Neural progenitor cell (in vitro differentiated cells): ENCODE measurements at regions not wholly inside any gene's neighbourhood (a gene's known extent, or its start where the extent isn't known, plus 50 kb on each side); places are given as distances from the start of the nearest gene placed in this dataset.

Experiments used
- DNase-seq: peaks from one replicate; pipeline ENCODE4 v3.0.0-alpha.2; 2016; ENCODE audit warnings: low spot score
- H2AFZ ChIP-seq: fragments of 200-600 bp; sonication (generic); replicated peaks from 2 replicates; pipeline ENCODE4 v1.6.1; 2016; ENCODE audit warnings: antibody characterized with exemption
- H3F3A ChIP-seq: fragments of 200-600 bp; sonication (generic); 2 replicates; pipeline ENCODE4 v1.6.1; 2016; ENCODE audit warnings: antibody characterized with exemption, low read depth
- H3K27ac ChIP-seq: fragments of 200-600 bp; sonication (generic); 2 replicates; pipeline ENCODE4 v1.5.1; 2016; ENCODE audit warnings: mild to moderate bottlenecking
- H3K27me3 ChIP-seq: fragments of 200-600 bp; sonication (generic); 2 replicates; pipeline ENCODE4 v1.6.1; 2016; ENCODE audit warnings: mild to moderate bottlenecking, moderate library complexity
- H3K36me3 ChIP-seq: fragments of 200-600 bp; sonication (generic); 2 replicates; pipeline ENCODE4 v1.5.1; 2016
- H3K4me1 ChIP-seq: fragments of 200-600 bp; sonication (generic); 2 replicates; pipeline ENCODE4 v1.6.1; 2016; ENCODE audit warnings: mixed run types
- H3K4me2 ChIP-seq: fragments of 200-600 bp; sonication (generic); 2 replicates; pipeline ENCODE4 v1.6.1; 2016
- H3K4me3 ChIP-seq: fragments of 200-600 bp; sonication (generic); 2 replicates; pipeline ENCODE4 v1.5.1; 2016
- H3K79me2 ChIP-seq: fragments of 200-600 bp; sonication (generic); 2 replicates; pipeline ENCODE4 v1.6.1; 2016; ENCODE audit warnings: low read depth
- H3K9ac ChIP-seq: fragments of 200-600 bp; sonication (generic); 2 replicates; pipeline ENCODE4 v1.6.1; 2016
- H3K9me3 ChIP-seq: fragments of 200-600 bp; sonication (generic); 2 replicates; pipeline ENCODE4 v1.5.1; 2016; ENCODE audit warnings: low read depth
- H4K20me1 ChIP-seq: fragments of 200-600 bp; sonication (generic); 2 replicates; pipeline ENCODE4 v1.6.1; 2016; ENCODE audit warnings: low read depth
- H3K27ac Mint-ChIP-seq: 3 replicates; pipeline ENCODE4 v1.8.0; 2021; ENCODE audit warnings: mixed read lengths
- H3K27me3 Mint-ChIP-seq: 2 replicates; pipeline ENCODE4 v1.8.0; 2022; ENCODE audit warnings: low read depth, mild to moderate bottlenecking, inconsistent platforms, moderate library complexity, mixed read lengths; ENCODE audit not compliant: insufficient read depth
- H3K36me3 Mint-ChIP-seq: 3 replicates; pipeline ENCODE4 v1.8.0; 2021; ENCODE audit warnings: mixed read lengths
- H3K4me1 Mint-ChIP-seq: 3 replicates; pipeline ENCODE4 v1.8.0; 2021; ENCODE audit warnings: mixed read lengths
- H3K4me3 Mint-ChIP-seq: 3 replicates; pipeline ENCODE4 v1.8.0; 2021; ENCODE audit warnings: mild to moderate bottlenecking, moderate library complexity, mixed read lengths
- H3K9me3 Mint-ChIP-seq: 3 replicates; pipeline ENCODE4 v1.8.0; 2020; ENCODE audit warnings: mixed read lengths
- EZH2 ChIP-seq: fragments of 200-600 bp; sonication (generic); IDR thresholded peaks from 2 replicates; pipeline ENCODE4 v1.6.1; 2017; ENCODE audit warnings: antibody characterized with exemption, mild to moderate bottlenecking, moderate library complexity
- EZH2phosphoT487 ChIP-seq: fragments of 200-600 bp; sonication (generic); IDR thresholded peaks from 2 replicates; pipeline ENCODE4 v1.6.1; 2017; ENCODE audit warnings: antibody characterized with exemption
- TF ChIP-seq, protein P1 (sequence below): fragments of 200-600 bp; sonication (generic); IDR thresholded peaks from 2 replicates; pipeline ENCODE4 v1.5.1; 2017; ENCODE audit warnings: antibody characterized with exemption, mild to moderate bottlenecking

- H3K27ac Mint-ChIP-seq, result no peak overlapping the region
- Histone ChIP-seq H3K4me2 (no peak overlapping the region), H3K79me2 (no peaks in the 10 kb centered on the region), H3K27me3 (peaks cover 45% of the 10 kb centered on the region), H3K4me3 (no peak overlapping the region), H3K9me3 (peaks cover 7% of the 10 kb centered on the region), H2AFZ (no peak overlapping the region), H3K4me1 (no peaks in the 10 kb centered on the region), H4K20me1 (no peaks in the 10 kb centered on the region), H3K27ac (no peak overlapping the region), H3K36me3 (no peaks in the 10 kb centered on the region), H3F3A (no peaks in the 10 kb centered on the region), H3K9ac (no peak overlapping the region)
- H3K4me1 Mint-ChIP-seq, result peaks cover 3% of the 10 kb centered on the region
- no peak overlapping the region for H3K4me3 Mint-ChIP-seq
- peaks cover 6% of the 10 kb centered on the region for H3K27me3 Mint-ChIP-seq
- no peaks in the 10 kb centered on the region for H3K36me3 Mint-ChIP-seq
- TF ChIP-seq EZH2phosphoT487 (no peak), EZH2 (no peak)
- TF ChIP-seq, protein P1, sequence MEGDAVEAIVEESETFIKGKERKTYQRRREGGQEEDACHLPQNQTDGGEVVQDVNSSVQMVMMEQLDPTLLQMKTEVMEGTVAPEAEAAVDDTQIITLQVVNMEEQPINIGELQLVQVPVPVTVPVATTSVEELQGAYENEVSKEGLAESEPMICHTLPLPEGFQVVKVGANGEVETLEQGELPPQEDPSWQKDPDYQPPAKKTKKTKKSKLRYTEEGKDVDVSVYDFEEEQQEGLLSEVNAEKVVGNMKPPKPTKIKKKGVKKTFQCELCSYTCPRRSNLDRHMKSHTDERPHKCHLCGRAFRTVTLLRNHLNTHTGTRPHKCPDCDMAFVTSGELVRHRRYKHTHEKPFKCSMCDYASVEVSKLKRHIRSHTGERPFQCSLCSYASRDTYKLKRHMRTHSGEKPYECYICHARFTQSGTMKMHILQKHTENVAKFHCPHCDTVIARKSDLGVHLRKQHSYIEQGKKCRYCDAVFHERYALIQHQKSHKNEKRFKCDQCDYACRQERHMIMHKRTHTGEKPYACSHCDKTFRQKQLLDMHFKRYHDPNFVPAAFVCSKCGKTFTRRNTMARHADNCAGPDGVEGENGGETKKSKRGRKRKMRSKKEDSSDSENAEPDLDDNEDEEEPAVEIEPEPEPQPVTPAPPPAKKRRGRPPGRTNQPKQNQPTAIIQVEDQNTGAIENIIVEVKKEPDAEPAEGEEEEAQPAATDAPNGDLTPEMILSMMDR, result no peak
- peaks cover 5% of the 10 kb centered on the region for H3K9me3 Mint-ChIP-seq
- no peak for DNase-seq
These were observed 95.9 kb upstream of the LEP start for GRCh38 chr7:128145191-128145590.

- peaks cover 3% of the 10 kb centered on the region for H3K9me3 Mint-ChIP-seq
- peaks cover 3% of the 10 kb centered on the region for H3K4me1 Mint-ChIP-seq
- H3K79me2 ChIP-seq, result no peaks in the 10 kb centered on the region
- H3K27me3 ChIP-seq, result peaks cover 51% of the 10 kb centered on the region
- no peak overlapping the region for H3K4me3 Mint-ChIP-seq
- H3K4me2 ChIP-seq, result no peak overlapping the region
- no peaks in the 10 kb centered on the region for H3K36me3 ChIP-seq
- H3K27ac Mint-ChIP-seq, result no peak overlapping the region
- no peaks in the 10 kb centered on the region for H3F3A ChIP-seq
- H2AFZ ChIP-seq, result no peak overlapping the region
- H3K4me1 ChIP-seq, result no peaks in the 10 kb centered on the region
- no peaks in the 10 kb centered on the region for H3K36me3 Mint-ChIP-seq
- no peaks in the 10 kb centered on the region for H4K20me1 ChIP-seq
- peaks cover 7% of the 10 kb centered on the region for H3K9me3 ChIP-seq
- H3K9ac ChIP-seq, result no peak overlapping the region
- TF ChIP-seq EZH2phosphoT487 (no peak), EZH2 (no peak)
- TF ChIP-seq, protein P1, result no peak
- no peak overlapping the region for H3K4me3 ChIP-seq
- H3K27ac ChIP-seq, result no peak overlapping the region
- H3K27me3 Mint-ChIP-seq, result peaks cover 6% of the 10 kb centered on the region
- DNase-seq, result no peak
These were observed 95.0 kb upstream of the LEP start for GRCh38 chr7:128146052-128146451.

- Histone ChIP-seq H4K20me1 (no peaks in the 10 kb centered on the region), H3K9me3 (no peaks in the 10 kb centered on the region), H3K27me3 (peaks cover 50% of the 10 kb centered on the region), H3K27ac (no peak overlapping the region), H3F3A (no peaks in the 10 kb centered on the region), H3K79me2 (no peaks in the 10 kb centered on the region), H2AFZ (no peak overlapping the region), H3K4me3 (no peak overlapping the region), H3K36me3 (no peaks in the 10 kb centered on the region), H3K9ac (no peak overlapping the region), H3K4me2 (no peak overlapping the region), H3K4me1 (no peaks in the 10 kb centered on the region)
- no peaks in the 10 kb centered on the region for H3K36me3 Mint-ChIP-seq
- H3K4me1 Mint-ChIP-seq, result peaks cover 8% of the 10 kb centered on the region
- H3K27ac Mint-ChIP-seq, result no peak overlapping the region
- H3K9me3 Mint-ChIP-seq, result no peaks in the 10 kb centered on the region
- TF ChIP-seq EZH2 (no peak), EZH2phosphoT487 (no peak)
- TF ChIP-seq, protein P1, result no peak
- no peak for DNase-seq
- no peak overlapping the region for H3K4me3 Mint-ChIP-seq
- peaks cover 11% of the 10 kb centered on the region for H3K27me3 Mint-ChIP-seq
These were observed 92.4 kb upstream of the LEP start for GRCh38 chr7:128148676-128149075.
